ENCODE measurements at regions not wholly inside any gene's neighbourhood (a gene's known extent, or its start where the extent isn't known, plus 50 kb on each side); places are given as distances from the start of the nearest gene placed in this dataset.

GRCh38 chr5:6302684-6303083, 75.7 kb downstream of the MED10 start:
- no peaks in the 10 kb centered on the region for H3K36me3 ChIP-seq
- H3K27me3 ChIP-seq: no peaks in the 10 kb centered on the region
- no peaks in the 10 kb centered on the region for H3K4me1 ChIP-seq
- no peak overlapping the region for H3K4me3 ChIP-seq
- intact Hi-C loops (cut with DNase I): no loop called here
- H3K9me3 ChIP-seq: no peaks in the 10 kb centered on the region
- no peak overlapping the region for H3K27ac ChIP-seq
- 68 to 70% methylated on average over 5 of the region's 5 CpGs for WGBS, 2 donors
- TF ChIP-seq POLR2AphosphoS5 (IDR thresholded peaks at IDR 0.05) (no peak), CTCF (IDR thresholded peaks at IDR 0.05) (no peak), EP300 (IDR thresholded peaks at IDR 0.05) (no peak), POLR2A (IDR thresholded peaks at IDR 0.05) (no peak)
- DNase-seq: no peak

GRCh38 chr5:6302075-6302474, 76.3 kb downstream of the MED10 start:
- intact Hi-C loops (cut with DNase I): no loop called here
- H3K9me3 ChIP-seq: no peaks in the 10 kb centered on the region
- no peak overlapping the region for H3K4me3 ChIP-seq
- H3K4me1 ChIP-seq: no peaks in the 10 kb centered on the region
- no peaks in the 10 kb centered on the region for H3K36me3 ChIP-seq
- WGBS, 2 donors: 20 to 24% methylated on average over 4 of the region's 4 CpGs
- H3K27me3 ChIP-seq: no peaks in the 10 kb centered on the region
- no peak for DNase-seq
- TF ChIP-seq CTCF (IDR thresholded peaks at IDR 0.05) (no peak), EP300 (IDR thresholded peaks at IDR 0.05) (no peak), POLR2AphosphoS5 (IDR thresholded peaks at IDR 0.05) (no peak), POLR2A (IDR thresholded peaks at IDR 0.05) (no peak)
- H3K27ac ChIP-seq: no peak overlapping the region

- DNase-seq: no peak
- H3K9me3 ChIP-seq: no peaks in the 10 kb centered on the region
- H3K27me3 ChIP-seq: no peaks in the 10 kb centered on the region
- no peaks in the 10 kb centered on the region for H3K36me3 ChIP-seq
- intact Hi-C loops (cut with DNase I): no loop called here
- no peaks in the 10 kb centered on the region for H3K4me1 ChIP-seq
- no peak overlapping the region for H3K27ac ChIP-seq
- 81 to 88% methylated on average over 8 of the region's 8 CpGs for WGBS, 2 donors
- no peak overlapping the region for H3K4me3 ChIP-seq
- TF ChIP-seq POLR2A (IDR thresholded peaks at IDR 0.05): no peak
- no peak for TF ChIP-seq POLR2AphosphoS5 (IDR thresholded peaks at IDR 0.05)
- no peak for TF ChIP-seq CTCF (IDR thresholded peaks at IDR 0.05)
- TF ChIP-seq EP300 (IDR thresholded peaks at IDR 0.05): no peak
Measured at GRCh38 chr5:6296524-6296923, 81.8 kb downstream of the MED10 start.

GRCh38 chr5:6291961-6292360, 86.4 kb downstream of the MED10 start:
- intact Hi-C loops (cut with DNase I): no loop called here
- 12 to 17% methylated on average over 3 of the region's 3 CpGs for WGBS, 2 donors
- Histone ChIP-seq H3K36me3 (no peaks in the 10 kb centered on the region), H3K9me3 (no peaks in the 10 kb centered on the region), H3K4me3 (no peak overlapping the region), H3K27me3 (no peaks in the 10 kb centered on the region), H3K27ac (no peak overlapping the region), H3K4me1 (no peaks in the 10 kb centered on the region)
- no peak for TF ChIP-seq POLR2A (IDR thresholded peaks at IDR 0.05)
- TF ChIP-seq POLR2AphosphoS5 (IDR thresholded peaks at IDR 0.05): no peak
- TF ChIP-seq CTCF (IDR thresholded peaks at IDR 0.05): no peak
- no peak for TF ChIP-seq EP300 (IDR thresholded peaks at IDR 0.05)
- no peak for DNase-seq

- Histone ChIP-seq H3K4me1 (no peaks in the 10 kb centered on the region), H3K4me3 (no peak overlapping the region), H3K36me3 (no peaks in the 10 kb centered on the region), H3K27me3 (no peaks in the 10 kb centered on the region), H3K27ac (no peak overlapping the region), H3K9me3 (no peaks in the 10 kb centered on the region)
- TF ChIP-seq EP300 (IDR thresholded peaks at IDR 0.05) (no peak), POLR2AphosphoS5 (IDR thresholded peaks at IDR 0.05) (no peak), POLR2A (IDR thresholded peaks at IDR 0.05) (no peak), CTCF (IDR thresholded peaks at IDR 0.05) (no peak)
- 90 to 93% methylated on average over 3 of the region's 3 CpGs for WGBS, 2 donors
- intact Hi-C loops (cut with DNase I): no loop called here
- no peak for DNase-seq
Measured at GRCh38 chr5:6289239-6289638, 89.1 kb downstream of the MED10 start.

Data from sigmoid colon (tissue), 6 donors.